GM21528 (cell line): ENCODE measurements at regions not wholly inside any gene's neighbourhood (a gene's known extent, or its start where the extent isn't known, plus 50 kb on each side); places are given as distances from the start of the nearest gene placed in this dataset.
"Not testable (repeated sequence)": the region's sequence is repeated elsewhere in the genome, so short reads cannot be mapped to it uniquely, and the experiment has no call there.

Source experiments
- ATAC-seq: cut with Tn5 transposase; IDR thresholded peaks from one replicate; pipeline ENCODE4 v1.9.1; 2021; ENCODE audit warnings: mild to moderate bottlenecking, moderate library complexity; ENCODE audit not compliant: unreplicated experiment, low FRiP score

- no peak for ATAC-seq
Measured at GRCh38 chr2:7419814-7420311, 502.7 kb downstream of the RNF144A start.

- no peak for ATAC-seq
Measured at GRCh38 chr2:7420530-7420929, 503.3 kb downstream of the RNF144A start.

DNA sequence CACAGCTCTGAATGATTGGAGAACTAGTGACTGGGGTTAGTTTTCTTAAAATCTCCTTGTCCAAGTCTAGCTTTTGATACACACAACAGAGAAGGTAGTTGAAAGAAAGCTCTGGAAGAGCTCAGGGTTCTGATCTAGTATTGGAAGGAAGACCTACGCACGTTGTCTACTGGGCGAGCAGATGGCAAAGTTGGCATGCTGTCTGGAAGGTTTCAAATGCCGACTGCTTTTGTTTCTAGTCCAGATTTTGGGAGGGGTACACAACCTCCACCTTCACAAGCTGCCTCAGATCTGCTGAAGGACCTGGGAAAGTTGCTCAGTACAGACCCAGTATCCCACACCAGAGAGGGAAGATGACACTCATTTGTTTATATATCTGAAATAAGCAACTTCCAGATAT is 507.3 kb downstream of the RNF144A start:
- ATAC-seq, result no peak

DNA sequence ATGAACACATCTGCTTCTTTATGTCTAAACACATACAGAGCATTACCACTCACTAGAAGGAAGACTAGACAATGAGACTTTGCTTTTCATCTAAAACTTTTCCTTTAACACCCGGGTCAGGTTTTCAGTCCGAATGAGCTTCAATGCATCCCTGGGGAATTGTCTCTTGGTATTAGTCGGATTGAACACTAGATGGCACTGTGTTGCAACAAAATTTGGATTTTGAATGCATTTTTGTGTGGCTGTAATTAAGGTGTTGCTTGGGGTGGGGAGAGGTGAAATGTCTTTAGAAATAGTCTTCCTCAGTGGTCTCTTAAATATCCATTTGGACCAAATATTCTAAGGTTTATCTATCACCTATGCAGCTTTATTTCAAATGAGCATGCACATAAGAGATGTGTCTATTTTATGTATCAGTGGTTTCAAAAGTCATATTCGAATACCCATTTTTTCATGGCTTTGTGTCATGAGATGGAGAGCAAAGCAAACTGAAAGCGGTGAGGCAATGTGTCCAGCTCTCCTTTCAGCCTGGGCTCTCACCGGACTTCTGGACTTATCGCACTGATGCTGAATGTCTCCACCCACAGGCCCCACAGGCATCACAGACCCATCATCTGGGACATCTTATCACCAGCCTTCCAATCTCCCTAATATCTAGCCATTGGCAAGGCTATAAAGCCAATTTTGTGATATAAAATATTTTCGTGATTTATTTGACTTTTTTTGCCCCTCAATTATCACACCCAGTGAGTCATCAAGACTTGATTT is 510.3 kb downstream of the RNF144A start:
- ATAC-seq, result no peak

DNA sequence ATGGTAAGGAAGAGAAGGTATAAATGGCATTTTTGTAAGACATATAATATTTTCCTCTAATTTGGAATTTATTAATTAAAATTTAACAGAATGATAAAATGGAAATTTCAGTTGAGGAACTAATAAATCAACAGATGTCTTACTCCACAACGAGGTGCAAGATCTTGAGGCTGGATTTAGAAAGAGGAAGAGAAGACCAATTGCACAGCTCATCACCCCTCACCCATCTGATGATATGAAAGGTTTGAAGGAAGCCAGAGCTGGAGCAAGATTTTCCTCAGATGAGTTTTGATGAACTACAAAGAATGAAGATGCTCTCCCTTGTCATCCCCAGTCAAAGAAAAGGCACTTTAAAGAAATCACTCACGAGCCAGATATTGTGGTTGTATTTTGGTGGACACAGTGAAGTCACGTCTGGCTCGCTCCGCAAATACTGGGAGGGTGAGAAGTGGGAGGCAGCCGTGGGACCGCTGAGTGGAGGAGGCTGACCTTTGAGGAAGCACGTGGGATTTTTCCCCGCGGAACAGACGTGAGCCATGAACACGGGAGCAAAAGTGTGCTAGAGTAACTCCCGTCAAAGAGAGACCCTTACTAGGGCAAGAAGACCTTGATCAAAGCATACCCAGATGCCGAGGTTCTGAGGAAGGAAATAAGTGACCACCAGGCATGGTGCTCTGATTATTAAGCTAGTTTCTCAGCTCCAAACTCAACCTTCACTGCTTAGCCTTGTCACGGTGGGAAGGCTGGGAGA is 511.4 kb downstream of the RNF144A start:
- ATAC-seq, result no peak

DNA sequence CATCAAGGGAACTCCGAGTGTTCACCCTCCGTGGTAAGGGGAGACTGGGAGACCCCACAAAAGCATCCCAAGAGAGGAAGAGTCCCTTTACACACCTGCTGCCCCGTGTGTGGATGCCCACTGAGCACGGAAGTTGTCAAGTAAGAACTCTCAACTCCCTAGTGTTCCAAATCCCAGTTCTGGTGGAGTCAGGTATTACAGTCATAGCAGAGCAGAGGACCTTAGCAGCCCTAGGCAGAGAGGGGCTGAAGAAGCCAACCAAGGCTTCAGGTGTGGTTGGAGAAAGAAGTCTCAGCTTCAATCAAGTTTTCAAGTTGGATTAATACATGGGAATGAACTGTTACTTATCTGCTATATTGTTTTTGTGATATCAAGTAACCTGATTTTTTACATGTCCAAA is 512.5 kb downstream of the RNF144A start:
- ATAC-seq, result no peak

- no peak for ATAC-seq
Measured at GRCh38 chr2:7430421-7430868, 513.2 kb downstream of the RNF144A start.

DNA sequence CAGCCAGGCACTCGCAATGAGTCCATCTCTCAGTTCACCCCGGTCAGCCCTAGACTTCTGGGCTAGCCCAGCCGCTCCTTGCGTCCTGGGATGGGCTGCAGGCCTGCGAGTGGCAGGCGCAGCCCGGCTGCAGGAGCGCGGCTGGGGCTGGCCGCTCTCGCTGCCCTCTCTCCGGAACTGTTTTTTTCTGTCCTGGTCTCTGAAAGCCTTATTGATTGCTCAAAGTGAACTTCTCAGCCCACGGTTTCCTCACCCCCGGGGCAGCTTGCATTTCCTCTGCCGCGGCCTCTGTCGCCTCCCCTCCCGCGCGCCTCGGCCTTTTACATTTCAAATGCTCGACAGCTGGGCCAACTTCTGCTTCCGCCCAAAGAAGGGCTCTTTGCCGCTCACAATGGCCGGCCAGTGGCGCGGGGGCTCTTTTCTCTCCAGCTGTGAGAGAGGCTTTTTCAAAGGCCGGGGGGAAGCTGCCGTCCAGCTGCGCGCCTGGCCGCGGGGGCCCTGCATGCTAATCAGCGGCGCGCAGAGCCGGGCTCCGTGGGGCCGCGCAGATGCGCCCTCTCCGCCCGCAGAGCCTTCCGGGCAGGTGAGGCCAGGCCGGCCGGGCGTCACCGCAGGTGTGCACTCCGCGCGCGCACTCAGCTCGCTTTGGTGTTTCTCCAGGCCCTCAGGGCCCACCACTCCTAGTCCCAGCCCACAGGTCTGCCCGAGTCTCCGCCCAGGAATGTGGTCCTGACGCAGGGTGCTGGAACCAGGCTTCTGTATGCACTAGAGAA is 513.8 kb downstream of the RNF144A start:
- ATAC-seq, result peak; percentile 57

GRCh38 chr2:7432436-7432835 is 515.2 kb downstream of the RNF144A start:
- no peak for ATAC-seq

DNA sequence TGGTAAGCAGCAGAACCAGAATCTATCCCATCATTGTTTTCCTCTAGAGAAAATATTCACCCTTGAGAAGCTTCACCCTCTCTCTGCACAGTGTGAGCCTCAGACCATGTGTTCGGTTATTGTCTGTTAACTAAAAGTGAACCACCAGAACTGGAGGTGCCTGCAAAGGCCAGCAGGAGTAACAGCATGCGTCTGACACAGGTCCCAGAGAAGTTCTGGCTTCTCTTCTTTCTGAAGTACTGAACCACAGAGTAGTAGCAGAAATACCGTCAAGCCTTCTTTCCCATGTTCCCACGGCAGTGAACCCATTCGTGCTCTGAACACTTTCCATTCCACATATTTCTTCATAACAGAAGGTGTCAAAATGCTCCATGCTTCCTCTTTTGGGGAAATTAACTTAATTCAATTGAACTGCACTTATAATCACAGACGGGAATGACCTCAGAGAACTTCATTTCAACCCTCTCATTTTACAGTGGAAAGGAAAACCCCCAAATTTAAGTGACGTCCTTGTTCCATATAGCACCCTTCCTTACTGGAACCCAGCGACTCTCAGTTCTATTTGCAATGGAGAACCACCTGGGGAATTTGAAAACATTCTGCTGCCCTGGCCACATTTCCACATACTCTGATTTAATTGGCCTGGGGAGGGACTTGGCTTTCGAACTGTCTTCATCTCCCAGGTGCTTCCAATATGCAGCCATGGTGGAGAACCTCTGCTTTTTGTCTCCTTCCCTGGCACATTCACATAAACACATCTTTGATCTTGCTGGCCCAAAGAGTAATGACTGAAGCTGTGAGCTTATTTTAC is 519.1 kb downstream of the RNF144A start:
- ATAC-seq, result no peak

GRCh38 chr2:7437141-7437540 is 519.9 kb downstream of the RNF144A start:
- no peak for ATAC-seq

DNA sequence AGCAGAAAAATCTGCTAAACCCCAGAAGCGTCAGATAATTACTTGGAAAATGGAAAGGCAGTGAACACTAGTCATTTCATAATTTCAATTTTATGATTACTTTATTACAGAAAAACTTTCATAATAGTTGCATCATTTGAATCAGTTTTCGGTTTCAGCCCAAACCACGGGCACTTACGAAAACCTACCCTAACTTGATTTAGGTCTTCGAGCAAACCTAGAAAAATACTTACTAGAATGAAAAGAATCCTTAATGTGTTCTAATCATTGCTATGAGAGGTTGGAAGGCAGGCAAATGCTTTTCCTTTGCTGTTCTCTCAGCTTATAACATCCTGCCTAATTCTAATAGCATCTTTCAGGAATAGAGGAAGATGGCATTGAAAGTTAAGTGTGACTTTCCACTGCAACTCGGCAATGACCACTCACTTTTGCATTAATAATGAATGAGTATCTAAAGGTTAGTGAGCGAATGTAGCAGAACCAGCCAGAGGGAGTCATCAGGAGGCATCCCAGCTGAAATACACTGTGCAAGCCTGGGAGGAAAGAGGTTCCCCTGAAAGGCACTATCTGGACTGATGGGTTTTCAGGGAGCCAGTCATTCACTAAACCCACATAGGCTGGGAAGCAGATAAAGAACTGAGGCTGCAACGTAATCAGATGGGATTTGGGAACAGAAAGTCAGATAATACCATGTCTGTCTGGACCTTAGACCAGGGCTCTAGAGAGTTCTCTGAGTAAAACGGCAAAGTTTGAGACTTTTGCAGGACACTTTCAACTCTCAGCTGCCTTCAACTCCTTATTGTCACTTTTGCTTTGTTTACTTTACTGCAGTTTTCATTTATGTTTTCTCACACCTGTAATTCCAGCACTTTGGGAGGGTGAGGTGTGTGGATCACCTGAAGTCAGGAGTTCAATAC is 520.8 kb downstream of the RNF144A start:
- no peak for ATAC-seq

GRCh38 chr2:7438855-7439254 is 521.6 kb downstream of the RNF144A start:
- ATAC-seq, result no peak

DNA sequence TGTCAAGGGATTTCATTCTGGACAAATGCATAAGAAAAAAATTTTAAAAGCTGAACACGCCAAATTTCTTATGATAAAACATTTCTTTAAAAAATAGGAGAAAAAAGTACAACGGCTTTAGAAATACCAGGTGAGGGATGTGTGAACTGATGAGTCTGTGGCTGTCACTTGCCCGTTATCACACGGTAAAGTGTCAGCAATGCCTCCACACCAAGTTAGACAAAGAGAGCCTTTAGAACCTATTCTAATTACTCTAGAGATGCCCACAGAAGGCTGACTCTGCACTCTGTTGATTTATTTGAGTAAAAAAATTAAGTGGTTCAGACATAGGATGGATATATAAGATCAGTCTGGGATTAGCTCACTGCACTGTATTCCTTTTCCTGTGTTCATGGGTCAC is 523.8 kb downstream of the RNF144A start:
- ATAC-seq, result no peak

GRCh38 chr2:7441841-7442240 is 524.6 kb downstream of the RNF144A start:
- not testable (repeated sequence) for ATAC-seq

DNA sequence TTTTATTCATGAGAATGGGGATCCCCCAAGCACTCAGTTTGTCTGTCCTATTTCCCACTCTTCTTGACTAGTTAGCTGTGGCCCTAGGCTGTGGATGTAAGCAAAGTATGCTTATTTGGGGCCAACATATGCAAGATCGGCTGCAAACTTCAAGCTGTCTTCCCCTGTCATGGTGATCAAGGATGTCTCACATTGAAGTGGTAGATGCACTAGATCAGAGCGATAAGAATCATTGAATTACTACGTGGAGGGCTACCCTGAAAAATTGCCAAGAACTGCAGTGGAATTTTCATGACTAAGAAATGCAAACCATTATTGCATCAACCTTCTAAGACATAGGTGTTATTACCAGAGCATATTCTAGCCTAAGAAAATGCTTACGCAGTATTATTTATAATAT is 527.4 kb downstream of the RNF144A start:
- no peak for ATAC-seq

GRCh38 chr2:7448578-7449264 is 531.5 kb downstream of the RNF144A start:
- no peak for ATAC-seq

DNA sequence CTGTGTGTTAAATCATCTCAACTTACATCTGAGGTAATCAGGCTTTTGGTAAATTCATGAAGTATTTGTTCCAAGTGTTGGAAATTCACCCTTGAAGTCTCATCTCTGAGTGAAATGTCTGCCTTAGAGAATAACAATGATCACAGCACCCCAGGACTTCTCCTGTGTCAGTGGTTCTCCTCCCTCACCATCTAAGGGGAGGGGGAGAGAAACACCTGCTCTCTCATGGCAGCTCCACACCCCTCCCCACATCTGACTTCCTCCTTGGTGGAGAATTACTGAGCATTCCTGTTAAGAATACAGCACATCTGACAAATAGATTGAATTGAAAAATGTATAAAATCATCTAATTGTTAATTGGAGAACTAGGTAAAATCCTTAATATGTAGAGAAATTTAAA is 532.1 kb downstream of the RNF144A start:
- no peak for ATAC-seq
